Peyer's patch (tissue), 4 donors: ENCODE measurements at regions not wholly inside any gene's neighbourhood (a gene's known extent, or its start where the extent isn't known, plus 50 kb on each side); places are given as distances from the start of the nearest gene placed in this dataset.

Experiments used
- POLR2A ChIP-seq, 2 donors: fragments of 450-650 bp; IDR thresholded peaks; one replicate each; pipeline ENCODE4 v1.5.1; 2017; ENCODE audit warnings: antibody characterized with exemption in 2 of 2, mild to moderate bottlenecking in 2 of 2, moderate library complexity in 2 of 2
- TF ChIP-seq, protein P1 (sequence below), 6 experiments: fragments of 450-650 bp in 4 of 6; fragments of 200-600 bp in 2 of 6; sonication (generic) in 1 of 6; IDR thresholded peaks; one replicate each; pipeline ENCODE4 v1.5.1; 2017 to 2019; ENCODE audit warnings: antibody characterized with exemption in 6 of 6, mild to moderate bottlenecking in 3 of 6, moderate library complexity in 1 of 6

DNA sequence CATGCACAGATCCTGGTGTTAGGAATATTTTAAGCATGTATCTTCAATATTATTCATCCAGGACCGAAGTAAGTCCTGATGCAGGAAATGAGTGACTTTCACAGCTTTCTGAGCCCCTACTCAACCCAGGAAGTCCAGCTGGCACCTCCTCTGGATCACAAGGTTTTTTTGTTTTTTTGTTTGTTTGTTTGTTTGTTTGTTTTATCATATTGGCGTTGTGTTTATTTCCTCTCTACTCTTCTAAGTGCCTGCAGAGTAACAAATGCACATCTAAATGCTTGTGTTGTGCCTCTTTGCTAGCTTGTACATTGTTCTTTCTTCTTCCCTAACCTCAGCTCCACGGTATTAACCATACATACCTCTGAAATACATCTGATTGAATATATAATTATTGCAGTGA is 594.3 kb upstream of the ADGRB3 start:
- TF ChIP-seq, protein P1, sequence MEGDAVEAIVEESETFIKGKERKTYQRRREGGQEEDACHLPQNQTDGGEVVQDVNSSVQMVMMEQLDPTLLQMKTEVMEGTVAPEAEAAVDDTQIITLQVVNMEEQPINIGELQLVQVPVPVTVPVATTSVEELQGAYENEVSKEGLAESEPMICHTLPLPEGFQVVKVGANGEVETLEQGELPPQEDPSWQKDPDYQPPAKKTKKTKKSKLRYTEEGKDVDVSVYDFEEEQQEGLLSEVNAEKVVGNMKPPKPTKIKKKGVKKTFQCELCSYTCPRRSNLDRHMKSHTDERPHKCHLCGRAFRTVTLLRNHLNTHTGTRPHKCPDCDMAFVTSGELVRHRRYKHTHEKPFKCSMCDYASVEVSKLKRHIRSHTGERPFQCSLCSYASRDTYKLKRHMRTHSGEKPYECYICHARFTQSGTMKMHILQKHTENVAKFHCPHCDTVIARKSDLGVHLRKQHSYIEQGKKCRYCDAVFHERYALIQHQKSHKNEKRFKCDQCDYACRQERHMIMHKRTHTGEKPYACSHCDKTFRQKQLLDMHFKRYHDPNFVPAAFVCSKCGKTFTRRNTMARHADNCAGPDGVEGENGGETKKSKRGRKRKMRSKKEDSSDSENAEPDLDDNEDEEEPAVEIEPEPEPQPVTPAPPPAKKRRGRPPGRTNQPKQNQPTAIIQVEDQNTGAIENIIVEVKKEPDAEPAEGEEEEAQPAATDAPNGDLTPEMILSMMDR (IDR thresholded peaks at IDR 0.05) = no peak
- no peak for TF ChIP-seq POLR2A (IDR thresholded peaks at IDR 0.05)
